ENCODE measurements at regions not wholly inside any gene's neighbourhood (a gene's known extent, or its start where the extent isn't known, plus 50 kb on each side); places are given as distances from the start of the nearest gene placed in this dataset.

DNA sequence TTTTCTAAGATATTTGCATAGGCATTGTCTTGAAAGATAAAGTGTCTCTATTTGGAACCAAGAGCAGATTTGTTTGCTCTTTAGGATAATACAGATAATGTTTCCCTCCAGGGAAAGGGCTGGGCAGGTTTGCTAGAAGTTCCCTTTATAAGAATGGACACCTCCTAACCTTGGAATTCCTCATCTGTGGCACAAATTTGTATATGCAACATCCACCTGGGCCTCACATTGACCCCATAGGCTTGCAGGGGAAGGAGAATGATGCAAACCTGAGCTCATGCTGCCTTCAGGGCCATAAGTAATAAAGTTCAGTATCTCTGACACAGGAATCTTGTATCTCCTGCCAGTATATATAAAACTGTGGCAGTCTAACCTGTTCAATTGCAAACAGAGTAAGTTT lies 508.4 kb upstream of the MIR17HG start:
- no peak for TF ChIP-seq ETS2 (tag; IDR thresholded peaks at IDR 0.05; ENCODE audit: borderline replicate concordance, poor library complexity, severe bottlenecking)
- TF ChIP-seq POLR2A (conservative IDR thresholded peaks at IDR 0.05) = no peak
- no peak for TF ChIP-seq SP1 (CRISPR knock-in tag; IDR thresholded peaks at IDR 0.05)
- no peak for TF ChIP-seq MCM5 (IDR thresholded peaks at IDR 0.05; ENCODE audit: low read depth)
- no peak for TF ChIP-seq POLR2AphosphoS5 (IDR thresholded peaks at IDR 0.05; ENCODE audit: control insufficient read depth, insufficient read depth, low read depth, low read length)
- no peak for TF ChIP-seq ZFP30 (CRISPR knock-in tag; IDR thresholded peaks at IDR 0.05; ENCODE audit: borderline replicate concordance)
- TF ChIP-seq POLR3A (IDR thresholded peaks at IDR 0.05; ENCODE audit: borderline replicate concordance, extremely low read depth, insufficient read depth, insufficient read length) = no peak

All from K562 (cell line).